ENCODE measurements at regions not wholly inside any gene's neighbourhood (a gene's known extent, or its start where the extent isn't known, plus 50 kb on each side); places are given as distances from the start of the nearest gene placed in this dataset.

DNA sequence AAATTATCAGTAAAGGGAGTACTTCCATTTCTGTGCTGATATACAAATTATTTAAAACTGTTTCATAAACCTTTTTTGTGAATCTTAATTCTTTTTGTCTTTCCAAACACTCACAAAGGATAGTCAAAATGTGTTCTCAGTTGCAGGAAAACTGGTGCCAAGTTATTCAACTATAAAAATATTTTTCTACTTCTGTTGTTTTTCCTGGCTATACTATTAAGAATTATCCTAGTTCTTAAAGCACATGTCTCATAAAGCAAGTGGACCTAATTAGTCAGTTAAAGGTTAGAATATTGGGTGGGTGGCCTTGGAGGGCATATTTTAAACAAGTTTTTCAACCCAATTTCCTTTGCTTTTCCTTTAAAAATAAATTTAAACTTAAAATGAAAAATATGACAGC, 1460.3 kb upstream of the SLC10A2 start:
- TF ChIP-seq, protein P1, sequence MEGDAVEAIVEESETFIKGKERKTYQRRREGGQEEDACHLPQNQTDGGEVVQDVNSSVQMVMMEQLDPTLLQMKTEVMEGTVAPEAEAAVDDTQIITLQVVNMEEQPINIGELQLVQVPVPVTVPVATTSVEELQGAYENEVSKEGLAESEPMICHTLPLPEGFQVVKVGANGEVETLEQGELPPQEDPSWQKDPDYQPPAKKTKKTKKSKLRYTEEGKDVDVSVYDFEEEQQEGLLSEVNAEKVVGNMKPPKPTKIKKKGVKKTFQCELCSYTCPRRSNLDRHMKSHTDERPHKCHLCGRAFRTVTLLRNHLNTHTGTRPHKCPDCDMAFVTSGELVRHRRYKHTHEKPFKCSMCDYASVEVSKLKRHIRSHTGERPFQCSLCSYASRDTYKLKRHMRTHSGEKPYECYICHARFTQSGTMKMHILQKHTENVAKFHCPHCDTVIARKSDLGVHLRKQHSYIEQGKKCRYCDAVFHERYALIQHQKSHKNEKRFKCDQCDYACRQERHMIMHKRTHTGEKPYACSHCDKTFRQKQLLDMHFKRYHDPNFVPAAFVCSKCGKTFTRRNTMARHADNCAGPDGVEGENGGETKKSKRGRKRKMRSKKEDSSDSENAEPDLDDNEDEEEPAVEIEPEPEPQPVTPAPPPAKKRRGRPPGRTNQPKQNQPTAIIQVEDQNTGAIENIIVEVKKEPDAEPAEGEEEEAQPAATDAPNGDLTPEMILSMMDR (conservative IDR thresholded peaks at IDR 0.05; ENCODE audit: low read depth, low read length) = no peak
- TF ChIP-seq POLR2A (IDR thresholded peaks at IDR 0.05; ENCODE audit: low read depth, low read length) (no peak), BHLHE40 (IDR thresholded peaks at IDR 0.05; ENCODE audit: low read depth, low read length) (no peak), SMC3 (IDR thresholded peaks at IDR 0.05; ENCODE audit: low read depth, low read length) (no peak), MAZ (IDR thresholded peaks at IDR 0.05; ENCODE audit: borderline replicate concordance, low read depth, low read length) (no peak), RCOR1 (IDR thresholded peaks at IDR 0.05; ENCODE audit: insufficient replicate concordance, low read length) (no peak)
- TF ChIP-seq, protein P2, sequence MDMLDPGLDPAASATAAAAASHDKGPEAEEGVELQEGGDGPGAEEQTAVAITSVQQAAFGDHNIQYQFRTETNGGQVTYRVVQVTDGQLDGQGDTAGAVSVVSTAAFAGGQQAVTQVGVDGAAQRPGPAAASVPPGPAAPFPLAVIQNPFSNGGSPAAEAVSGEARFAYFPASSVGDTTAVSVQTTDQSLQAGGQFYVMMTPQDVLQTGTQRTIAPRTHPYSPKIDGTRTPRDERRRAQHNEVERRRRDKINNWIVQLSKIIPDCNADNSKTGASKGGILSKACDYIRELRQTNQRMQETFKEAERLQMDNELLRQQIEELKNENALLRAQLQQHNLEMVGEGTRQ (IDR thresholded peaks at IDR 0.05; ENCODE audit: low read depth, low read length) = no peak

Measured in IMR-90 (cell line).